K562 (cell line): ENCODE measurements at regions not wholly inside any gene's neighbourhood (a gene's known extent, or its start where the extent isn't known, plus 50 kb on each side); places are given as distances from the start of the nearest gene placed in this dataset.

Experiments
- ATAC-seq: fragments of 200-7000 bp; cut with Tn5 transposase; 3 replicates; pipeline ENCODE4 v1.9.1; 2020; ENCODE audit warnings: moderate library complexity
- BruUV-seq: library from RNA; stranded (reverse); fragments of 400-500 nt; replicated peaks from 2 replicates; lab custom pipeline; 2021; lab: Mats Ljungman, UMichigan
- CTCF ChIA-PET: fragments of 300-600 bp; formaldehyde crosslinking; extraction: SDS; loops from one replicate; lab custom pipeline; 2021; ENCODE audit warnings: low intra/inter-chr PET ratio; lab: Yijun Ruan, JAX
- POLR2A ChIA-PET: fragments of 300-600, 350-650 bp; sonication (Branson Sonifier 250); formaldehyde crosslinking; extraction: SDS; loops from one replicate; lab custom pipeline; 2021; ENCODE audit warnings: antibody characterized with exemption, inconsistent platforms; lab: Yijun Ruan, JAX
- DNase-seq, 4 experiments: peaks; one replicate each; pipeline versions ENCODE4 v3.0.0 to v3.0.0-alpha.2; 2011 to 2018; ENCODE audit warnings: low spot score in 3 of 4, mixed read lengths in 3 of 4; ENCODE audit errors: extremely low read depth in 1 of 4
- FAIRE-seq: peaks from 2 replicates; lab custom pipeline; 2011; peaks lifted over from hg19 to GRCh38; lab: Jason Lieb, UNC
- H2AFZ ChIP-seq: 2 replicates; pipeline ENCODE4 v1.6.0; 2011; ENCODE audit warnings: low read depth, low read length, control low read depth, inconsistent platforms
- H3K27ac ChIP-seq: fragments of 200-600 bp; 3 replicates; pipeline ENCODE4 v1.8.0; 2011; ENCODE audit warnings: low read depth, mild to moderate bottlenecking, control low read depth, inconsistent platforms, low read length, moderate library complexity, mixed read lengths; ENCODE audit errors: extremely low read depth
- H3K27me3 ChIP-seq, 2 experiments: fragments of 300-600 bp in 1 of 2; 2 replicates in 1 of 2; 3 replicates in 1 of 2; pipeline versions ENCODE4 v1.6.0 to v1.8.0; 2011; ENCODE audit warnings: inconsistent platforms in 2 of 2, low read length in 2 of 2, mild to moderate bottlenecking in 1 of 2, mixed read lengths in 1 of 2, moderate library complexity in 1 of 2; ENCODE audit not compliant: control insufficient read depth in 2 of 2, insufficient read depth in 2 of 2
- H3K36me3 ChIP-seq: fragments of 300-600 bp; 3 replicates; pipeline ENCODE4 v1.8.0; 2011; ENCODE audit warnings: mild to moderate bottlenecking, low read length, inconsistent platforms; ENCODE audit not compliant: control insufficient read depth, insufficient read depth
- H3K4me1 ChIP-seq, 2 experiments: fragments of 200-600 bp in 1 of 2; replicated peaks in 1 of 2; 2 replicates in 1 of 2; 3 replicates in 1 of 2; pipeline versions ENCODE4 v1.5.1 to v1.8.0; 2011; ENCODE audit warnings: inconsistent platforms in 2 of 2, low read length in 2 of 2, mild to moderate bottlenecking in 1 of 2, mixed read lengths in 1 of 2, moderate library complexity in 1 of 2; ENCODE audit not compliant: control insufficient read depth in 2 of 2, insufficient read depth in 2 of 2
- H3K4me2 ChIP-seq: 2 replicates; pipeline ENCODE4 v1.6.1; 2011; ENCODE audit warnings: low read length, control low read depth, inconsistent platforms, mixed read lengths; ENCODE audit not compliant: insufficient read depth
- H3K4me3 ChIP-seq: fragments of 200-600 bp; sonication (generic), shearing (Covaris generic); 2 replicates; pipeline ENCODE4 v1.5.1; 2016; ENCODE audit warnings: control low read depth, inconsistent platforms
- H3K79me2 ChIP-seq: fragments of 200-600 bp; 3 replicates; pipeline ENCODE4 v1.8.0; 2011; ENCODE audit warnings: low read length, inconsistent platforms; ENCODE audit not compliant: control insufficient read depth, insufficient read depth
- H3K9ac ChIP-seq, 2 experiments: 2 replicates each; pipeline versions ENCODE4 v1.6.0 to v1.6.1; 2011; ENCODE audit warnings: low read depth in 2 of 2, low read length in 2 of 2, control low read depth in 1 of 2, inconsistent platforms in 1 of 2, mild to moderate bottlenecking in 1 of 2, mixed read lengths in 1 of 2; ENCODE audit not compliant: insufficient read depth in 1 of 2
- H3K9me1 ChIP-seq: one replicate; pipeline ENCODE4 v1.6.0; 2011; ENCODE audit warnings: inconsistent platforms, mild to moderate bottlenecking, low read length, moderate library complexity; ENCODE audit not compliant: control insufficient read depth, insufficient read depth
- H3K9me3 ChIP-seq: replicated peaks from 2 replicates; pipeline ENCODE4 v1.5.1; 2011; ENCODE audit warnings: low read depth, low read length, inconsistent platforms; ENCODE audit not compliant: control insufficient read depth, insufficient read depth
- H4K20me1 ChIP-seq: replicated peaks from 2 replicates; pipeline ENCODE4 v1.6.1; 2011; ENCODE audit warnings: low read length, inconsistent platforms, mixed read lengths; ENCODE audit not compliant: control insufficient read depth, insufficient read depth
- KLF6 ChIP-seq: fragments of 250-450 bp; sonication (Bioruptor Pico); IDR thresholded peaks from 2 replicates; pipeline ENCODE4 v1.4.0; 2020; ENCODE audit warnings: mild to moderate bottlenecking, moderate library complexity, borderline replicate concordance
- MXD1 ChIP-seq: fragments of 250-450 bp; sonication (Bioruptor Pico); IDR thresholded peaks from 2 replicates; pipeline ENCODE4 v1.8.0; 2021; ENCODE audit warnings: borderline replicate concordance, mild to moderate bottlenecking, moderate library complexity; ENCODE audit not compliant: poor library complexity, severe bottlenecking
- ZNF780A ChIP-seq: fragments of 250-450 bp; sonication (Bioruptor Pico); IDR thresholded peaks from 2 replicates; pipeline ENCODE4 v1.5.0; 2021; ENCODE audit warnings: mild to moderate bottlenecking
- ZSCAN32 ChIP-seq: fragments of 450-650 bp; formaldehyde crosslinking; IDR thresholded peaks from 2 replicates; pipeline ENCODE4 v1.4.0; 2020; ENCODE audit warnings: mild to moderate bottlenecking, moderate library complexity
- WGBS: fragments of 100-300 bp; shearing (Covaris generic); methylation state at CpG from one replicate; pipeline ENCODE4 v1.1.6; 2016; ENCODE audit warnings: low coverage, mixed read lengths; ENCODE audit not compliant: insufficient coverage; ENCODE audit errors: missing lambda C conversion rate; 5-methylcytosine and 5-hydroxymethylcytosine counted together
- in situ Hi-C: fragments of 300-500 bp; cut with MboI; formaldehyde crosslinking; loops from 4 replicates; pipeline ENCODE4 v1.15.0; 2018; ENCODE audit warnings: inconsistent platforms, mixed read lengths
- intact Hi-C: fragments of 100-400 bp; cut with micrococcal nuclease; formaldehyde crosslinking; loops from 2 replicates; pipeline ENCODE4 v1.14.2; 2022

GRCh38 chr22:48717883-48718817 is 1109.5 kb downstream of the BRD1 start:
- ChIA-PET POLR2A (interaction anchor here (0.7 kb wide), 1 partner anchor 17 kb away, joined by 3 read pairs; no protein-coding TSS in a partner anchor), CTCF (no interaction called here)
- H3K27me3 ChIP-seq, result peaks cover 0 to 7% of the 10 kb centered on the region in 2 experiments; a peak in 3 of 5 replicates
- no TSS peak for BruUV-seq
- 1% methylated on average over 10 of the region's 31 CpGs for WGBS
- no peak for FAIRE-seq
- TF ChIP-seq MXD1 (CRISPR knock-in tag) (no peak), ZSCAN32 (no peak), KLF6 (CRISPR knock-in tag) (no peak), ZNF780A (CRISPR knock-in tag) (no peak)
- no peaks in the 10 kb centered on the region for H3K9me1 ChIP-seq
- no peaks in the 10 kb centered on the region for H3K79me2 ChIP-seq
- H4K20me1 ChIP-seq, result no peaks in the 10 kb centered on the region
- intact Hi-C loops, result no loop called here
- no peak overlapping the region for H3K4me2 ChIP-seq
- no peak for ATAC-seq
- no peak overlapping the region for H3K27ac ChIP-seq
- H3K9ac ChIP-seq, result no peak overlapping the region
- H3K36me3 ChIP-seq, result no peaks in the 10 kb centered on the region
- H2AFZ ChIP-seq, result no peak overlapping the region
- H3K9me3 ChIP-seq, result no peaks in the 10 kb centered on the region
- H3K4me3 ChIP-seq, result no peak overlapping the region
- no peaks in the 10 kb centered on the region for H3K4me1 ChIP-seq
- in situ Hi-C loops, result no loop called here
- no peak for DNase-seq
